ENCODE measurements at regions not wholly inside any gene's neighbourhood (a gene's known extent, or its start where the extent isn't known, plus 50 kb on each side); places are given as distances from the start of the nearest gene placed in this dataset.

DNA sequence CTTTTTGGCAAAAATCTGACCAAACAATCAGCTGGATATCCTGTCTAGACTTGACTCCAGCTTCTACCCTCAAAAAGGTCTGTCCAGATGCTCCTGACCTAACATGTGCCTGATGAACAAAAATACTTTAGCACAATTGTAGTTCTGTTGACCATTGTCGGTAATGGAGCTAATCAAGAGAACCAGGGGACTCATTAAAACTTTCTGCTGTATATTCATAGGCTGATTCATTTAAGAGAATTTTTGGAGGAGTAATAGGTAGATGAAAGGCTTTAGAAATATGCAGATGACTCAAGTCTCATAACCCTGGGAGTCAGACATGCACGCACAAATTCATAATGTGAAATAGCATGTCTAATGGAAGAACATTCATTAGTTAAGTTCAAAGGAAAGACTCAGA, 514.2 kb downstream of the TXNL1 start:
- TF ChIP-seq, protein P1, sequence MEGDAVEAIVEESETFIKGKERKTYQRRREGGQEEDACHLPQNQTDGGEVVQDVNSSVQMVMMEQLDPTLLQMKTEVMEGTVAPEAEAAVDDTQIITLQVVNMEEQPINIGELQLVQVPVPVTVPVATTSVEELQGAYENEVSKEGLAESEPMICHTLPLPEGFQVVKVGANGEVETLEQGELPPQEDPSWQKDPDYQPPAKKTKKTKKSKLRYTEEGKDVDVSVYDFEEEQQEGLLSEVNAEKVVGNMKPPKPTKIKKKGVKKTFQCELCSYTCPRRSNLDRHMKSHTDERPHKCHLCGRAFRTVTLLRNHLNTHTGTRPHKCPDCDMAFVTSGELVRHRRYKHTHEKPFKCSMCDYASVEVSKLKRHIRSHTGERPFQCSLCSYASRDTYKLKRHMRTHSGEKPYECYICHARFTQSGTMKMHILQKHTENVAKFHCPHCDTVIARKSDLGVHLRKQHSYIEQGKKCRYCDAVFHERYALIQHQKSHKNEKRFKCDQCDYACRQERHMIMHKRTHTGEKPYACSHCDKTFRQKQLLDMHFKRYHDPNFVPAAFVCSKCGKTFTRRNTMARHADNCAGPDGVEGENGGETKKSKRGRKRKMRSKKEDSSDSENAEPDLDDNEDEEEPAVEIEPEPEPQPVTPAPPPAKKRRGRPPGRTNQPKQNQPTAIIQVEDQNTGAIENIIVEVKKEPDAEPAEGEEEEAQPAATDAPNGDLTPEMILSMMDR (IDR thresholded peaks at IDR 0.05): no peak
- no peak for TF ChIP-seq POLR2A (IDR thresholded peaks at IDR 0.05)
- intact Hi-C loops (cut with DNase I): no loop called here
- no peak for DNase-seq
- H3K27me3 ChIP-seq: no peaks in the 10 kb centered on the region
- no peaks in the 10 kb centered on the region for H3K9me3 ChIP-seq
- no peak overlapping the region for H3K27ac ChIP-seq
- WGBS, 4 donors: 71 to 76% (median 73%) methylated on average over 2 of the region's 2 CpGs
- ATAC-seq: peak in 1 of 4 donors; percentile 71
- no peaks in the 10 kb centered on the region for H3K36me3 ChIP-seq
- H3K4me1 ChIP-seq: peaks cover 0 to 16% (median 0%) of the 10 kb centered on the region in 12 donors
- H3K4me3 ChIP-seq: no peak overlapping the region

DNA sequence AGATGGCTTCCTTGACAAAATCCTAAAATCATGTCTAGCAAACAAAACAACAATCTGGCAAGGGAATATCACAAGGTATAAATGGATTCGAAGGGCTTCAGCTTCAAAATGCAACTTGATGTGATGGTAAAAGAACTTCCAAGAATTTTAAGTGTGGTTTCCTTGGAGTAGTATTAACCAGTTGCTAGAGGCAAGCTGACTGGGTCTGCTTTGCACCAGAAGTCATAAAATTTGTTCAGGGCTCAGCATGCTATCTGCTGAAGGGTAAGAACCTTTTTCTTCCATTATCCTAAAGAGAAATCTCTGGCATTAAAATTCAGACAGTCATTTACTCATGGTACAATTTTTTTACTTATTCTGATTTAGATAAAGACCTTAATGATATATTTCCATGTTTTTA, 516.7 kb downstream of the TXNL1 start:
- no peak overlapping the region for H3K4me3 ChIP-seq
- no peak overlapping the region for H3K27ac ChIP-seq
- H3K27me3 ChIP-seq: no peaks in the 10 kb centered on the region
- TF ChIP-seq POLR2A (IDR thresholded peaks at IDR 0.05): no peak
- DNase-seq (no peak), ATAC-seq (no peak)
- H3K4me1 ChIP-seq: peaks cover 0 to 2% (median 0%) of the 10 kb centered on the region in 12 donors
- no peaks in the 10 kb centered on the region for H3K9me3 ChIP-seq
- H3K36me3 ChIP-seq: no peaks in the 10 kb centered on the region
- intact Hi-C loops (cut with DNase I): no loop called here
- 93 to 100% (median 96%) methylated on average over 1 of the region's 1 CpG for WGBS, 4 donors

DNA sequence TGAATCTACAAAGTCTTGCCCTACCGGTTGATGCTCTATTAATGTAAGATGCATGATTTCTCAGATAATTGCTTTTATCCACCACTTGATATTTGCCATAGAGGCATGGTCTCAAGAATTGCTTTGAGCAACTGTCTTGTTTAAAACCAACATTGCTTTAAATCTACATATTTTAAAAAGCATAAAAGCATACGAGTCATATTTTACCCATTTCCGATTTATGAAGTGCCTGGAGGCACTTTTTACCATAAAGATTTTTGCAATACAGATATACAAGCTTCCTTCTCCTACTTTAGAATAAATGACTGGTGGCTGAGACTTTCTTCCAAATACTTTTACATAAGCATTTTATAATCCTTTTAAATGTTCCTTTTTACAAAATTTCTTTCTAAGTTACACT, 517.6 kb downstream of the TXNL1 start:
- H3K27ac ChIP-seq: no peak overlapping the region
- no peaks in the 10 kb centered on the region for H3K4me1 ChIP-seq
- DNase-seq (no peak), ATAC-seq (no peak)
- no peaks in the 10 kb centered on the region for H3K27me3 ChIP-seq
- no peak overlapping the region for H3K4me3 ChIP-seq
- intact Hi-C loops (cut with DNase I): no loop called here
- no peaks in the 10 kb centered on the region for H3K36me3 ChIP-seq
- TF ChIP-seq, protein P1 (IDR thresholded peaks at IDR 0.05): no peak
- no peak for TF ChIP-seq POLR2A (IDR thresholded peaks at IDR 0.05)
- H3K9me3 ChIP-seq: no peaks in the 10 kb centered on the region
- WGBS, 4 donors: 95 to 99% (median 98%) methylated on average over 3 of the region's 3 CpGs

DNA sequence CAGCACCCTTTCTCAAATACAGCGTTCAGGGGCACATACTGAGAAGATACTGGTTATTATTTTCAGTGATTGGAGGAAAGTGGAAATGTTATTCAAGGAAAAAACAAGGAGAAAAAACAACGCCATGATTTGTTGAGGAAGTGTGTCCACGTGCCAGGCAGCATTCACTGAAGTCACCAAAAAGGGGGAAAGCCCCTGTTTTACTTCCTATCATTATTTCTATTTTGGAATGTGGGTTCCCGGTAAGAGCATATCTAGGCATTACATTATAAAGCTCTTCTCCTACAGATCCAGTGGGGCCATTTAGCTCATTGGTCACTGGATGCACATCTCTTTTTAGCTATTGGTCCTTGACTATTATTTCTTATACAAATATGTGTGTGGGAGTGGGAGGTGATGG, 518.7 kb downstream of the TXNL1 start:
- H3K4me1 ChIP-seq: no peaks in the 10 kb centered on the region
- H3K27me3 ChIP-seq: no peaks in the 10 kb centered on the region
- no peaks in the 10 kb centered on the region for H3K9me3 ChIP-seq
- ATAC-seq (no peak), DNase-seq (no peak)
- TF ChIP-seq, protein P1 (IDR thresholded peaks at IDR 0.05): no peak
- H3K4me3 ChIP-seq: no peak overlapping the region
- intact Hi-C loops (cut with DNase I): no loop called here
- H3K27ac ChIP-seq: no peak overlapping the region
- H3K36me3 ChIP-seq: no peaks in the 10 kb centered on the region
- WGBS, 4 donors: 68 to 75% (median 74%) methylated on average over 4 of the region's 4 CpGs

DNA sequence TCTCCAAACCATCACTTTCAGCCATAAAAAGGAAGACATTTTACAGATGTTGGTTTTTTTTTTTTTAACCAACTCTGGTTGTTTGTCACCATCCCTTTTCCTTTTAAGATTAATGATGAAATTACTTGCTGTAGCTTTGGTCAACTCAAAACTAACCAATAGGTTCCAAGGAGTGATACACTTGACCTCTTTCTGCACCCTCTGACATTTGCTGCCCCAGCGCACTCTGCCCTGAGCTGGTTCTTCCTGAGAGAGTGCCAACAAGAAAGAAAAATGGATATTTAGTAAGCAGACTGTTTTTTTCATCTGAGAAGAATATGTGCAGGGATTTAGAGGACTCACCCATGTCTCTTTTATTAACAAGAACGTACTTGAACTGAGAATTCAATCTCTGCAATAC, 520.0 kb downstream of the TXNL1 start:
- no peaks in the 10 kb centered on the region for H3K9me3 ChIP-seq
- DNase-seq: no peak
- ATAC-seq: no peak
- H3K36me3 ChIP-seq: no peaks in the 10 kb centered on the region
- no peak overlapping the region for H3K4me3 ChIP-seq
- peaks cover 0 to 11% (median 3%) of the 10 kb centered on the region in 12 donors for H3K4me1 ChIP-seq
- WGBS, 4 donors: 86 to 93% (median 92%) methylated on average over 2 of the region's 2 CpGs
- no peak for TF ChIP-seq POLR2A (IDR thresholded peaks at IDR 0.05)
- TF ChIP-seq, protein P1 (IDR thresholded peaks at IDR 0.05): no peak
- no peaks in the 10 kb centered on the region for H3K27me3 ChIP-seq
- H3K27ac ChIP-seq: no peak overlapping the region
- intact Hi-C loops (cut with DNase I): no loop called here
